ENCODE measurements at regions not wholly inside any gene's neighbourhood (a gene's known extent, or its start where the extent isn't known, plus 50 kb on each side); places are given as distances from the start of the nearest gene placed in this dataset.

DNA sequence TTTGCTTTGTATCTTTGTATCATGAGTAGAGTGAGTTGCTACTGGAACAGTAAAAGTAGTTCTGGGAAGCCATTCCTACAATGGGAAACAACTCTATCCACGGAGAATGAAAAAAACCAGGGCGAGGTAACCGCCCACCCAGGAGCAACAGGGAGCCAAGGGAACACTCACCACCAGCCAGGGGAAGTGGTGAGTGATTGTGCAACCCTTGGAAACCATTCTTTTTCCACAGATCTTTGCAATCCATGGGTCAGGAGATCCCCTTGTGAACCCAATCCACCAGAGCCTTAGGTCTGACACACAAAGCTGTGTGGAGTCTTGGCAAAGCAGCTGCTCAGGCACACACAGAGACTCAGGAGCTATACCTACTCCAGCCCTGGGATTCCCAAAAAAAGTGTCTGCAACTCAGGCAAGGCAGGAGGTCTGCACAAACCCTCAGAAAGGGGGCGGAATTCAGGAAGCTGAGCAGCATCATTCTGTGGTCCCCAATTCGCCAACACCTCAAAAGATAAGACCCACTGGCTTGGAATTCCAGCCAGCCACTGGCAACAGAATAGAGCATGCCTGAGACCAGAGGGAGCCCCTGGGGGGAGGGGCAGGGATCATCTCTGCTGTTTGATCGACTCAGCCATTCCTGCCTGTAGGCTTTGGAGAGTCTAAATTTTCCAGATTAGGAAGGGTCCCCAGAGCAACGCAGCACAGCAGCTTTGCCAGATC, 52.1 kb upstream of the PPFIA2 start:
- peak; percentile 43 for DNase-seq (ENCODE audit: low read depth, low spot score)

DNA sequence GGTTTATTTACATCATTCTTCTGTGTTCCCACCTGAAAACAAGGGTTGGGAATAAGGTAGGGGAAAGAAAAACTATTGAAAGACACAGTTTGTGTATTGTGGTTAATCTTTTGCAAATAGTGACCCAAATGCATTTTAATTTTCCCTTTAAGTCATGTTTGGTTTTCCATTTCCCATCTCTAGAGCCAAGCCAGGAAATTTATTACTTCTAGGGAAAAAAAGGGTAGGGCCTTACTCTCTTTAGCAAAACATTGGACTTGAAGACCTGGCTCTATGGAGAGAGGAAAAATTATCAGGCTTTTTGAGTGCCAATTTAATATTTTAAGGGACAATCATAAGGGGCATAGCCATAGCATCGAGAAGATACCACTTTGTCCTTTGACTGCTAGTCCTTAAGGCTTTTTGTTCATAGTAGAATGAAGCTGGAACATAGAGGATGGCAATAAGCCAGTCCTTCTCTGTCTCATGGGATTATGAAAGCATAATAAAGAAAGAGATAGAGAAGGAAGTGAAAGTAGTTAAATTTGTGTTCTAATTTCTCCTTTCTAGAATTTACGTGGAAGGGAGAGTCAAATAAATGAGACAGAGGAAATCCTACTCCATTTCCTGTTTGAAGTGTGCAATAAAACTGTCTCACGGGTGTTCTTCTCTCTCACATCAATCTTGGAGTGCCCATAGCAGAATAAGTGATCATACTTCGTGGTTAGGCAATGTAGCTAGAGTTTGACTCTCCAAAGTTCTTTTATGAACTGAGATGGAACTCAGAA, 50.9 kb upstream of the PPFIA2 start:
- no peak for DNase-seq (ENCODE audit: low read depth, low spot score)

DNA sequence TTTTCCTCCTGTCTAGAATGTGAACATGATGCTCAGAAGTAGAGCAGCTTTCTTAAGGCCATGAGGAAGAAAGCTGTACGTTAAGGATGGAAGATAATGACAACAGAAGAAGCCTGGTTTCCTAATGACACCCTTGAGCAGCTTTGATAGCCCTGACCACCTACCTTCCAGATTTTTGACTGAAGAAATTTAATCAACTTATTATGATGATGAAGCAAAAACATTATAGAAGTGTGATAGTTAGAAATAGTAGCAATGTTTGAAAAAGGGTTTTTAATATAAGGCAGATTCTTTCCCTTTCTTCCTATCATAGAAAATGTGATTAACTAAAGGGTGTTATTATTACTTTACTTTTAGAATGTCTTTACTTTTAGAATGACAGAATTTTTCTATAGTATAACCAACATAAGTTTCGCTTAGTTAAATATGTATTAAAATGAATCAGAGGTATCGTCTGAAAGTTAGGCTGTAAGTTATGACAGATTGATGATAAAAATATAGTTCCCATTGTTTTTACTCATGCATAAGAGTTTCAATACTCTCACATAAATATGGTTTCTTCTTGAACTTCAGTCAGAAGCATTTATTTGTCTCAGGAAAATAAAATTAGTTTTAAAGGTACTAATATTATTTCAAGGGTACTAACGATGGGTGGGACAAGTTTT, 50.1 kb upstream of the PPFIA2 start:
- DNase-seq (ENCODE audit: low read depth, low spot score), result no peak

Data from astrocyte of the hippocampus (primary cell).